SK-N-SH treated with all-trans-retinoic acid at 6 μM for 48 hours (cell line): ENCODE measurements at regions not wholly inside any gene's neighbourhood (a gene's known extent, or its start where the extent isn't known, plus 50 kb on each side); places are given as distances from the start of the nearest gene placed in this dataset.

Experiments
- ARNTL ChIP-seq: fragments of 450-650 bp; formaldehyde crosslinking; IDR thresholded peaks from 2 replicates; pipeline ENCODE4 v1.5.0; 2020; ENCODE audit warnings: low read depth, mild to moderate bottlenecking, moderate library complexity, borderline replicate concordance
- CREB5 ChIP-seq: fragments of 250-450 bp; sonication (Bioruptor Pico); IDR thresholded peaks from 2 replicates; pipeline ENCODE4 v1.5.1; 2020; ENCODE audit warnings: low read depth, mild to moderate bottlenecking, moderate library complexity
- CSDC2 ChIP-seq: fragments of 250-450 bp; sonication (Bioruptor Pico); IDR thresholded peaks from 2 replicates; pipeline ENCODE4 v1.5.0; 2020; ENCODE audit warnings: mild to moderate bottlenecking, moderate library complexity
- ISL1 ChIP-seq: fragments of 250-450 bp; sonication (Bioruptor Pico); IDR thresholded peaks from 2 replicates; pipeline ENCODE4 v2.1.2; 2022; ENCODE audit warnings: mild to moderate bottlenecking, moderate library complexity
- PATZ1 ChIP-seq: fragments of 250-450 bp; sonication (Bioruptor Pico); IDR thresholded peaks from 2 replicates; pipeline ENCODE4 v1.8.0; 2020; ENCODE audit warnings: mild to moderate bottlenecking, moderate library complexity, borderline replicate concordance
- RARB ChIP-seq: fragments of 250-450 bp; sonication (Bioruptor Pico); IDR thresholded peaks from 2 replicates; pipeline ENCODE4 v1.8.0; 2021; ENCODE audit warnings: mild to moderate bottlenecking, moderate library complexity
- SNAI2 ChIP-seq: fragments of 250-450 bp; sonication (Bioruptor Pico); IDR thresholded peaks from 2 replicates; pipeline ENCODE4 v1.5.0; 2020; ENCODE audit warnings: mild to moderate bottlenecking, moderate library complexity
- TCF4 ChIP-seq: fragments of 250-450 bp; sonication (Bioruptor Pico); IDR thresholded peaks from 2 replicates; pipeline ENCODE4 v1.8.0; 2021; ENCODE audit warnings: mild to moderate bottlenecking, moderate library complexity, borderline replicate concordance
- ZC3H10 ChIP-seq: fragments of 250-450 bp; sonication (Bioruptor Pico); IDR thresholded peaks from 2 replicates; pipeline ENCODE4 v1.5.1; 2021; ENCODE audit warnings: mild to moderate bottlenecking, moderate library complexity
- ZFP3 ChIP-seq: fragments of 250-450 bp; sonication (Bioruptor Pico); IDR thresholded peaks from 2 replicates; pipeline ENCODE4 v1.5.0; 2020; ENCODE audit warnings: mild to moderate bottlenecking, moderate library complexity
- ZNF70 ChIP-seq: fragments of 450-650 bp; formaldehyde crosslinking; IDR thresholded peaks from 2 replicates; pipeline ENCODE4 v1.5.0; 2020; ENCODE audit warnings: mild to moderate bottlenecking, moderate library complexity

- TF ChIP-seq RARB (CRISPR knock-in tag) (no peak), ZC3H10 (no peak), CSDC2 (CRISPR knock-in tag) (no peak), CREB5 (no peak), TCF4 (CRISPR knock-in tag) (no peak), SNAI2 (CRISPR knock-in tag) (no peak), ISL1 (no peak), PATZ1 (CRISPR knock-in tag) (no peak), ZFP3 (no peak), ZNF70 (CRISPR knock-in tag) (no peak), ARNTL (no peak)
These were observed 208.2 kb downstream of the PARM1 start for GRCh38 chr4:75141162-75141561.
